GM12872 (cell line): ENCODE measurements at regions not wholly inside any gene's neighbourhood (a gene's known extent, or its start where the extent isn't known, plus 50 kb on each side); places are given as distances from the start of the nearest gene placed in this dataset.

Source experiments
- CTCF ChIP-seq: IDR thresholded peaks from 3 replicates; pipeline ENCODE4 v1.5.1; 2011; ENCODE audit warnings: low read depth, mild to moderate bottlenecking, low read length, moderate library complexity; ENCODE audit not compliant: insufficient read depth

GRCh38 chr15:70164910-70165715, 67.4 kb upstream of the TLE3 start:
- TF ChIP-seq CTCF: no peak

- no peak for TF ChIP-seq CTCF
Observed at GRCh38 chr15:70164156-70164900, 66.6 kb upstream of the TLE3 start.

- no peak for TF ChIP-seq CTCF
Observed at GRCh38 chr15:70160803-70161565, 63.3 kb upstream of the TLE3 start.

- TF ChIP-seq CTCF: no peak
Observed at GRCh38 chr15:70160267-70160666, 62.5 kb upstream of the TLE3 start.

- TF ChIP-seq CTCF: no peak
Observed at GRCh38 chr15:70159713-70160009, 61.9 kb upstream of the TLE3 start.

GRCh38 chr15:70159001-70159712, 61.4 kb upstream of the TLE3 start:
- no peak for TF ChIP-seq CTCF
